Left ventricle myocardium inferior (tissue), 1 donor: ENCODE measurements at regions not wholly inside any gene's neighbourhood (a gene's known extent, or its start where the extent isn't known, plus 50 kb on each side); places are given as distances from the start of the nearest gene placed in this dataset.

Experiments
- DNase-seq: peaks from one replicate; pipeline ENCODE4 v3.0.0-alpha.2; 2020
- H3K27ac ChIP-seq: fragments of 200-600 bp; replicated peaks from 2 replicates; pipeline ENCODE4 v1.8.0; 2021
- H3K27me3 ChIP-seq: fragments of 200-600 bp; 2 replicates; pipeline ENCODE4 v1.8.0; 2021; ENCODE audit warnings: low read depth
- H3K36me3 ChIP-seq: fragments of 200-600 bp; 2 replicates; pipeline ENCODE4 v1.8.0; 2021
- H3K4me1 ChIP-seq: fragments of 200-600 bp; 2 replicates; pipeline ENCODE4 v1.8.0; 2021
- H3K4me3 ChIP-seq: fragments of 200-600 bp; 2 replicates; pipeline ENCODE4 v1.8.0; 2021; ENCODE audit warnings: mild to moderate bottlenecking, moderate library complexity
- H3K9me3 ChIP-seq: fragments of 200-600 bp; replicated peaks from 2 replicates; pipeline ENCODE4 v1.8.0; 2021
- intact Hi-C: fragments of 100-400 bp; cut with micrococcal nuclease; formaldehyde crosslinking; loops from one replicate; pipeline ENCODE4 v1.11.0; 2022
- TF ChIP-seq, protein P1 (sequence below): fragments of 200-600 bp; IDR thresholded peaks from 2 replicates; pipeline ENCODE4 v1.8.0; 2021; ENCODE audit warnings: antibody characterized with exemption, mild to moderate bottlenecking, borderline replicate concordance
- donor health status: DM: no; HTN: yes; CAD: no; lungs with severe emphysema.

DNA sequence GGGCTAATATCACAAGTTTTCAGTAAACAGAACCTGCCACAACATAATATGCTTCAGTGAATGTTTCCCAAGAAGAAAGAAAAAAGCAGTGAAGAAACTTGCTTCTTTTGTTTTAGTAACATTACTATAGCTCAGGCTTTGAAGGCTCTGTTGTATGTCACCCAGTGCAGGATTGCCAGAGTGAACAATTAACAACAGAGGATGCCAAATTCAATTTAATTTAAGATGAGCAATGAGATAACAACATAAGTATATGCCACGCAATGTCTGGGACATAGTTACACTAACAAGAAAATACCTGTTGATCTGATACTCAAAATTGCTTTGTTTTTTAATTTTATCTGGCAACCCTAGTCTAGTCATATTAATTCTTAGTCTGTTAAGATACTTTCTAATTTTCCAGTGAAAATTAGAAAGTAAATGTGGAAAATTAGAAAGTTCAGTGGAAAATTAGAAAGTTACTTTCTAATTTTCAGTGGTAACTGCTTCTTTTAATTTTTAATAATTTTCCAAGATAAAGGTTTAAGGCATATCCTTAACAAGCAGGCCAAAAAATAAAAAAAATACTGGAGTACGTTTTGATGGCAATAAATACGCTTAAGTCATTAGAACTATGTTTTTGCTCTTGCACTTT is 336.3 kb downstream of the SLITRK6 start:
- TF ChIP-seq, protein P1, sequence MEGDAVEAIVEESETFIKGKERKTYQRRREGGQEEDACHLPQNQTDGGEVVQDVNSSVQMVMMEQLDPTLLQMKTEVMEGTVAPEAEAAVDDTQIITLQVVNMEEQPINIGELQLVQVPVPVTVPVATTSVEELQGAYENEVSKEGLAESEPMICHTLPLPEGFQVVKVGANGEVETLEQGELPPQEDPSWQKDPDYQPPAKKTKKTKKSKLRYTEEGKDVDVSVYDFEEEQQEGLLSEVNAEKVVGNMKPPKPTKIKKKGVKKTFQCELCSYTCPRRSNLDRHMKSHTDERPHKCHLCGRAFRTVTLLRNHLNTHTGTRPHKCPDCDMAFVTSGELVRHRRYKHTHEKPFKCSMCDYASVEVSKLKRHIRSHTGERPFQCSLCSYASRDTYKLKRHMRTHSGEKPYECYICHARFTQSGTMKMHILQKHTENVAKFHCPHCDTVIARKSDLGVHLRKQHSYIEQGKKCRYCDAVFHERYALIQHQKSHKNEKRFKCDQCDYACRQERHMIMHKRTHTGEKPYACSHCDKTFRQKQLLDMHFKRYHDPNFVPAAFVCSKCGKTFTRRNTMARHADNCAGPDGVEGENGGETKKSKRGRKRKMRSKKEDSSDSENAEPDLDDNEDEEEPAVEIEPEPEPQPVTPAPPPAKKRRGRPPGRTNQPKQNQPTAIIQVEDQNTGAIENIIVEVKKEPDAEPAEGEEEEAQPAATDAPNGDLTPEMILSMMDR, result no peak
- Histone ChIP-seq H3K4me3 (no peak overlapping the region), H3K27ac (no peak overlapping the region), H3K4me1 (no peaks in the 10 kb centered on the region), H3K36me3 (no peaks in the 10 kb centered on the region), H3K9me3 (peaks cover 27% of the 10 kb centered on the region), H3K27me3 (no peaks in the 10 kb centered on the region)
- no peak for DNase-seq
- intact Hi-C loops, result no loop called here

DNA sequence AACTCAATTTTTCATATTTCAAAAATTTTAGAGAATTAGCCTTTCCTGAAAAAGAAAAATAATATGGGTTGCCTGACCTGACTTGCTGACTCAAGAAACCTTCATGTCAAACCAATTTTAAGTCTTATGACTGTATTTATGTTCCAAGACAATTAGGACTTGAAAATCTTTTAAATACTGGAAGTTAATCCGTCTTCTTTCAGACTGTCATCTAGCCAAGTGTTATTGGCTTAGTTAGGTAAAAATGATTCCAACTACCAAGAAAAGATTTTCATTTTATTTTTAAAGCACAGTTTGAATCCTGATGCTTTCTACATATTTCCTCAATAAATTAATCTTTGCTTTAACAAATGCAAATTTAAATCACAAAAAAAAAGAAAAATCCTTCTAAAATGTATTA is 337.6 kb downstream of the SLITRK6 start:
- H3K36me3 ChIP-seq, result no peaks in the 10 kb centered on the region
- no peak for DNase-seq
- intact Hi-C loops, result no loop called here
- H3K4me1 ChIP-seq, result no peaks in the 10 kb centered on the region
- TF ChIP-seq, protein P1, result no peak
- H3K27ac ChIP-seq, result no peak overlapping the region
- H3K9me3 ChIP-seq, result peaks cover 39% of the 10 kb centered on the region
- no peak overlapping the region for H3K4me3 ChIP-seq
- H3K27me3 ChIP-seq, result no peaks in the 10 kb centered on the region

DNA sequence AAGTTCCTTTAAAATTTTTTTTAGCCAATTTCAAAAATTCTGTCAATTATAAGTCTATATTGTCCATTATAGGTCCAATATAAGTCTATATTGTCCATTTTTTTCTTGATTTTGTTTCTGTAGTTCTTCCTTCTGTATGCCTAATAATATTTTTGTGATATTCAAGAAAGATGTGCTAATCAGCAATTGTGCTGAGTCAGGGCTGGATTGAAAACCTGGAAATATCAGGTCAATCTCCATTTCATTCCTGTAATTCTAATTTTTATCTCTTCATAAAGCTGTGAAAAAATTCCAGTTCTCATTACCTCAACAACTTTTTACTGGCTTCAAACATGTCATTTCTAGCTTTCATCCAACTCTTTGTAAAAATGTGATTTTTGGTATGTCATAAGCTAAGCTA is 353.7 kb downstream of the SLITRK6 start:
- Histone ChIP-seq H3K27me3 (no peaks in the 10 kb centered on the region), H3K27ac (no peak overlapping the region), H3K4me1 (no peaks in the 10 kb centered on the region), H3K9me3 (no peaks in the 10 kb centered on the region), H3K36me3 (no peaks in the 10 kb centered on the region), H3K4me3 (no peak overlapping the region)
- intact Hi-C loops, result no loop called here
- TF ChIP-seq, protein P1, result no peak
- no peak for DNase-seq

DNA sequence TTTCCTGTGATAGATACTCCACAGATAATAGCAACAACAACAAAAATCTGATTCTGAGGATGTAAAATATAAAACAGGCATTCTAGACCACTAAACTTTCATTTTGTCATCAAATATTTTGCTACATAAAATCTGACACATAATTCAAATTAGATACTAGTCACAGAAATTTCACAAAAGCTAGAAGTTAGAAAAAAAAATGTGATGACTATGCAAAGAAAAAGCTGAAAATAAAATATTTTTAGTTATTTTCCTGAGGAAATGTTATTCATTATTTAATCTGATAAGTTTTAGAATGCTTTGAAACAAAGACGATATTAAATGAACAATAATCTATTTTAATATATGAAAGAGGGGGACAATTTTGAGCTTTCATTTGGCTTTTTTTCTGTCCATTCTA is 357.2 kb downstream of the SLITRK6 start:
- no peak for DNase-seq
- TF ChIP-seq, protein P1, result no peak
- no peaks in the 10 kb centered on the region for H3K36me3 ChIP-seq

DNA sequence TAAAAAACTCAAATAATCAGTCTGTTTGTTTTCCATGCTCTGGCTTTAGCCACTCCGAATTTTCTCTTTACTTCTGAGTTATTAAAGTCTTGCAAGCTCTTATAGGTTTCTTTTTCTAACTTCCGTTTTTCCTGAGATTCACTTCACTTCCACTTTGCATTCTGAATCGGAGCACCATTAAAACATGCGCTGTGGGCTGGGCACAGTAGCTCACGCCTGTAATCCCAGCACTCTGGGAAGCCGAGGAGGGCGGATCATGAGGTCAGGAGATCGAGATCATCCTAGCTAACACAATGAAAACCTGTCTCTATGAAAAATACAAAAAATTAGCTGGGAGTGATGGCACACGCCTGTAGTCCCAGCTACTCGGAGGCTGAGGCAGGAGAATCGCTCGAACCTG is 357.9 kb downstream of the SLITRK6 start:
- Histone ChIP-seq H3K9me3 (no peaks in the 10 kb centered on the region), H3K4me3 (no peak overlapping the region), H3K27ac (no peak overlapping the region), H3K27me3 (no peaks in the 10 kb centered on the region), H3K36me3 (no peaks in the 10 kb centered on the region), H3K4me1 (no peaks in the 10 kb centered on the region)
- TF ChIP-seq, protein P1, result no peak
- intact Hi-C loops, result no loop called here
- DNase-seq, result no peak

More for the DNA sequence above, 357.2 kb downstream of the SLITRK6 start:
- no peak overlapping the region for H3K4me3 ChIP-seq
- intact Hi-C loops, result no loop called here
- no peaks in the 10 kb centered on the region for H3K9me3 ChIP-seq
- H3K4me1 ChIP-seq, result no peaks in the 10 kb centered on the region
- no peak overlapping the region for H3K27ac ChIP-seq
- H3K27me3 ChIP-seq, result no peaks in the 10 kb centered on the region
